GM19035 (cell line): ENCODE measurements at regions not wholly inside any gene's neighbourhood (a gene's known extent, or its start where the extent isn't known, plus 50 kb on each side); places are given as distances from the start of the nearest gene placed in this dataset.

Experiments
- ATAC-seq: cut with Tn5 transposase; IDR thresholded peaks from one replicate; pipeline ENCODE4 v1.9.1; 2021; ENCODE audit not compliant: unreplicated experiment

DNA sequence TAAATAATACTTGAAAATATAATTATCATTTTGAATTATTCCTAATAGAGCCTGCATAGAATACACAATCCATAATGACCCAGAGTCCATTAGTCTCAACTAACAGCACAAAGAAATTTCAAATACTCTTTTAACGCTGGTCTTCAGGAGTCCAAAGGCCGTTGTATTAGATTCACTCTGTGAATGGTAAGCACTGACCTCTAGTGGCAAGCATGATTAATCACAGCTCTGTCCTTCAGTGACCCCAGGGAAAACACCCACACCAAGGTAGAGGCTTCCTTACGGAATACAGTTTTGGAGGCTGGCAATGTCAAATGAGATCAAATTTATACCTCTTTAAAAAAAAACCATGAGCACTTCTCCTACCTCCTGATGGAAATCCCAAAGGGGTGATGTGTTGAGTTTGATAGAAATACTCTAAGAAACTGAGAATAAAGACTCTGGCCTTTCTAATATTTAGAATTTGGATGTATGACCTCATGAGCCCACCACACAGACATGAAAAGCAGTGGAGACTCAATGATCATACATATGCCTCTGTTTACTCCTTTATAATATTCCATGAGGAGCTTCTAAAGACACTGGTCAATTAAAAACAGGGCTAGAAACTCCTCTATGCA lies 147.2 kb upstream of the DKK2 start:
- ATAC-seq = peak; percentile 100

DNA sequence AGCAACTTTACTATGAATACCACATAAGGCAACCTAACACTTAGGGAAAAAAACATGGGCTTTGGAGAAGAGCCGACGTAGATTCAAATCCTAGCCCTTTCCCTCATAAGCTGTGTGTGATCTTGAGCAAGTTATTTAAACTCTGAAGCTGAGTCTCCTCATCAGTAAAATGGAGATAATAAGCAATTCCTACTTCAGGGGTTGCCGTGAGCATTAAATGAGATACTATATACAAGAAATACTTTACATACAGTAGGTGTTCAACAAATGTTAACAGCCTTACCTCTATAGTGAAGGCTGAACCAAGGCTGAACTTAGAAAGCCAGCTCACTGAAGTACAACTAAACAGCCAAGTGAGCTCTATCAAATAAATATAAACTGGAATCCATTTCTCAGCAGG lies 146.2 kb upstream of the DKK2 start:
- ATAC-seq = no peak

DNA sequence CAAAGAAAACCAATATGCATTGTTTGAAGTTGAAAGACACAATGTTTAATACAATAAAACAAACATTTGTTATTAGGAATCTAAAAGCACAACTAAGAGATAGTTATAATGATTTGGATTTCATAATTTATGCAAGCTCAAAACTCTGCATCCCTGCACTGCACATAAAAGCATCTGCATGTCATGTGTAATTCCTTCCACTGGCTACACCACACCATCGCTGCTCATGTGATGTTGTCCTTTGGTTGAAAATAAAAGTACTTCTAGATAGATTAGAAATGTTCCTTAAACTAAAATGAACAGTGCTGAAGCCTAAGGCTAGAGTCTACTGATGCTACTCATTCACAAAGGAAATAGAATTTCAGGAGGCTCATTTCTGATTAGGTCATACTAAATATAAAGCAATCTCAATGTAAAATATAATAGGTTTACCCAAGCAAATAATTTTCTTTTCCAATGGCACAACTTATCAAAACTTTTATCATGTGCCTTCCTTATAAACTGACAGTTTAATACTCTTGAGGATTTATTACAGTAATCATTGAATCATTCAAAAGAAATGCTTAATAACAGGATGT lies 130.8 kb upstream of the DKK2 start:
- ATAC-seq = no peak

DNA sequence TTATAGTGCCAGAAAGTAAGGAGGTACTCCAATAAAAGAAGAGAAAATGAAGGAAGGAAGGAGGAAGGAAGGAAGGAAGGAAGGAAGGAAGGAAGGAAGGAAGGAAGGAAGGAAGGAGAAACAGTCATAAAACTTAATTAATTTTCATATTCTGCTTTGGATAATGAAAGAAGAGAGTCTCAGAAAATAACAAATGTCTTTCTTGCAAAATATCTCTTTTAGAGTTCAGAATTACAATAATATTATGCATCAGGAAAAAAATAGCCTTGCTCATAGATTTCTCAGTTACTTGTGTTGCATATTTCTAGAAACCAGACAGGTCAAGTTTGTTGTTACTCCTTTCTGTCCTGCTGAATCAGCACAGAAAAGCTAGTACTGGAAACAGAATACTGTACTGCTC lies 130.1 kb upstream of the DKK2 start:
- no peak for ATAC-seq

DNA sequence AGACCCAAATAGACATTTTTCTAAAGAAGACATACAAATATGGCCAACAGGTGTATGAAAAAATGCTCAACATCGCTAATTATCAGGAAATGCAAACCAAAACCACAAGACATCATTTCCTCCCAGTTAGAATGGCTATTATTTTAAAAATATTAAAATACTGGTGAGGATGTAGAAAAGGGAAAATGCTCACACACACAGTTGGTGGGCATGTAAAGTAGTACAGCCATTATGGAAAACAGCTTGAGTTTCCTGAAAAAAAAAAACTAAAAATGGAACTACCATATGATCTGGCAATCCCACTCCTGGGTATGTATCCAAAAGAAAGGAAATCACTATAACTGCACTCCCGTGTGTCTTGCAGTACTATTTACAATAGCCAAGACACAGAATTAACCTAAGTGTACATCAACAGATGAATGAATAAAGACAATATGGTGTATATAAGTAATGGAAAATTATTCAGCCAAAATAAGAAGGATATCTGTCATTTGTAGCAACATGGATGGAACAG lies 128.9 kb upstream of the DKK2 start:
- no peak for ATAC-seq

DNA sequence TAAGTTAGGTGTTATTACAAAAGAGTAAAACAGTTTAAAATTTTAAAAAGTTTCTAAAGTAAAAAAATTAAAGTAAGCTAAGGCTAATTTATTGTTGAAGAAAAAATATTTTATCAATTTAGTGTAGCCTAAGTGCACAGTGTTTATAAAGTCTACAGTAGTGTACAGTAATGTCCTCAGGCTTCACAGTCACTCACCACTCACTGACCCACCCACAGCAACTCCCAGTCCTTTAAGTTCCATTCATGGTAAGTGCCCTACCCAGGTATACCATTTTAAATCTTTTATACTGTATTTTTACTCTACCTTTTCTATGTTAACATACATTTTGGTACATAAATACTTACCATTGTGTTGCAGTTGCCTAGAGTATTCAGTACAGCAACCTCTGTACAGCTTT lies 120.3 kb upstream of the DKK2 start:
- no peak for ATAC-seq

DNA sequence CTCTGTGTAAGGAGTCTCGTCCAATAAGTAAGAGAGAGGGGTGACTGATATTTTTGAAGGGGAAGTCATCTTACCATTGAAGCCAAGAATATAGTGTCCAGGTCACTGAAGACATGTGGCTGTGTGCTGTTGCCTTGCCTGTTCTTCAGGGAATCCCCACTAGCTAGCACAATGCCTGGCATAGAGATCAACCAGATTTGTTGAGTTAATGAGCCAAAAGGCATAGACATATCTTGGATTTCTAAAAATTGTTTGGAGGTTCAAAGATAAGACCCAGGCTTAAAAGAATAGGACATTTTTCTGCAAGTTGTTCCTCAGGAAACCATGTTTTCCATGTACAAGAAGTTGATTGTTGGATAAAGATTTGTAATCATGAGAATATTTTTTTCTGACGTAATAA lies 119.3 kb upstream of the DKK2 start:
- ATAC-seq = no peak

DNA sequence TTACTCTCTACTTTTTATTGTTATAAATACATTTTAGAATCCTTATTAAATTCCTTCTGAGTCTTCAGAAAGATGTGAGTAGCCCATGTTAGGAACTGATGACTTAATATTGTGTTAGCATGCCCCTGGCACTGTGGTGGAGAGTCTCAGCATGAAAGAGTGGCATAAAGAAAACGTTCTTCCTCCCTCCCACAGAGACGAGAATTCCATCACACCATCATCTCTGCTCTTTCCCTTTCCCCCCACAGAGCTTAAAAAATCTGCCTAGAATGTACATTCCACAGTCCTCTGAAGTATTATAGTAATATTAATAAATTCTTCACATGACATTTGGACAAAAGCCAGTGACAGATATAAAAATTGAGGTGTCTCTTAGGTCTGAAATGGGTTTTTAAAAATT lies 117.8 kb upstream of the DKK2 start:
- no peak for ATAC-seq

DNA sequence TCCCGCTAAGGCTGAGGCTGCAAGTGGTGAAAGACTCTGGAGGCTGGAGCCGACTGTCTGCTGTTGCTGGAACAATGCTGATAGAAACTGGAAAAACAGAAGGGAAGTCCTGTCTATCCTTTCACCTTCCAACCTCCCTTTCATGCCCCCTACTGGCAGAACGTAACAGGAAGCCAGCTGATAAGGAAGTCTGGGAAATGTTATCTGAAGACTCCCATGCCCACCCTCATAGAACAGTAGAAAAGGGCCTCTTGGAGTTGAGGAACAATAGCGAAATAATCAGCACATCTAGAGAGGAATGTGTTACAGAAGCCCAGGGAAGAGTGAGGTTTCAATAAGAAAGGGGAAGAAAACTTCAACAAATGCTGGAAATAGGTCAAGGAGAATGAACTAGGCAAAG lies 117.1 kb upstream of the DKK2 start:
- ATAC-seq = no peak

DNA sequence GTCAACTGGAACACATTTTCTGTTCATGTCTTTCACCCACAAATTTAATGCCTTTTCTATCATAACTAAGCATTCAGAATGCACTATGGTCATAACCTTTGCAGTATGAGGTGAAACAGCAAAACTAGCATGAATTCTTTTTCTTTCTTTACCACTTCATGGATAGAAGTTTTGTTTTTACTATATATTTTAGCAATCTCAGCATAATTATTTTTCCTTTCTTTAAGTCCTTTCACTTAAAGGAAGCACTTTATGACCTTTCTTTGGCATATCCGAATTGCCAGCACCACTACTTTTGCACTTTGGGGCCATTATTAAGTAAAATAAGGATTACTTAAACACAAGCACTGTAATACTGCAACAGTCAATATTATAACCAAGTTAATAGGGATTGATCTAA lies 115.1 kb upstream of the DKK2 start:
- ATAC-seq = no peak

DNA sequence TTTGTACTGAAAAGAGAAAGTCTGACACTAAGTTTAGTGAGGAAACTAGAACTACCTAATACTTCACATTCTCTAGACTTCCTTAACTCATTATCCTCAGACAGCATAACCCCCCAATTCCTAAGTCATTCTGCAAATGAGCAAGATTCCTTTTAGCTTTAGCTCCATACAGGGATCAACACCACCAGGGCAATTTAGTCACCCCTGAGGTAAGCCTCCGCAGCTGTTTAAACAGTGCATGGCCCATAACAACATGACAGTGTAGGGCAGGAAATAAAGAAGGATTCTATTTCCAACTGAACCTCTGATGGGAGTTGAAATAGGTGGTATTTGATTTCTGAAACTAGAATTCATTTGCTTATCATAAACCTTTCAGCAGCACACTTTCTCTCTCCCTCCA lies 112.8 kb upstream of the DKK2 start:
- no peak for ATAC-seq

DNA sequence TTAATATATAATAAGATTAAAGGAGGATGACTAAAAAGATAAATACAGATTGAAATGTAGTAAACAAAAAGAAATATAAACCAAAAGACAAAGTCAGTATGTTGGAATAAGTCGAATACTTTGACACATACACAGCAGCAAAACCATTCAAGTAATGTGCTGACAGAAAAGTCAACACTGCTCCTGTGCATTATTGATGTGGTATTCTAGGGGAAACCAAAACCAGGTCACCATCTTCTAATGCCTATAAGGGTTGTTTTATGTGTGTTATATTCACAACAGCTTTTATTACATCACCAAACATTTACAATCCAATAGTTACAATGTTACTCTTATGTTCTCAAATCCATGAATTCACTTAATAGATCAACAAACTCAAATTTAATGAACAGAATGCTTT lies 111.8 kb upstream of the DKK2 start:
- ATAC-seq = no peak

DNA sequence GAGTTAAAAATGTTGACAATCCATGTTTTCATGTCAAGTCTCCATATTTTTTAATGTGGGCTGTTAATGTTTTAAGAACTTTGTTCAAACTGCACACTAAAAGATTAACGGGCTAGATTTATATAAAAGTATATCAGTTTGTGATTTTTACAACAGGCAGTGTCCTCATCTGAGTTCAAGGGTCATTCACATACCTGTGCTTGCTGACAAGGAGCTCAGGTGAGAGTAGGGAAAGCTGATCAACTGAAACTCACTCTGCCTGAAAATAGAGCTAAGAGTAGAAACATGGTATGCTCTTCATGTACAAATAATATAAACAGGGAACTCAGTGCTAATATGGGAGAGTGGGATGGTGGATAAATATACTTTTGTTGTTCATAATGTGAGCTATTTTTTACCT lies 102.3 kb upstream of the DKK2 start:
- no peak for ATAC-seq

DNA sequence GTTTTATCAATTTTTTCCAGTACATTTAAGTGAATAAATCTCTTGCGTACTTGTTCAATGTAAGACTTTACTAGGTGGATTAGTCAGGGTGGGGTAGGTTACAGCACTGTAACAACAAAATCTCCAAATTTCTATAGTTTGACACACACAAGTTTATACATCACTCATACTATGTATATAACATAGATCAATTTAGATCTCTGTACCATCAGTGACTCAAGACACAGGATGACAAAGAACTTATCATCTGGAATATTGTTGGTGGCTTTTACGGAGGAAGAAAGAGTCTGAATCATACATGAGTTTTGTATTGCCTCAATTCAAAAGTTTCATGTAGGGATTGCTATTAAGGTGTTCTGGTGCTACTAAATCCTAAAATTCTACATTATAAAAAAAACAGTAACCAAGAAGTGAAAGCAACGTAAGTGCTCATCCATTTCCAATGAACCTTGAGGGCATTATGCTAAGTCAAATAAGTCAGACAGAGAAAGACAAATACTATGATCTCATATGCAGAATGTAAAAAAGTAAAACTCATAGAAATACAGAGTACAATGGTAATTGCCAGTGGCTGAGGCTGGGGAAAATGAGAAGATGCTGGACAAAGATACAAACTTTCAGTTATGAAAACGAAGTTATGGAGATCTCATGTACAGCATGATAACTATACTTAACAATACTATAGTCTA lies 98.0 kb upstream of the DKK2 start:
- no peak for ATAC-seq

DNA sequence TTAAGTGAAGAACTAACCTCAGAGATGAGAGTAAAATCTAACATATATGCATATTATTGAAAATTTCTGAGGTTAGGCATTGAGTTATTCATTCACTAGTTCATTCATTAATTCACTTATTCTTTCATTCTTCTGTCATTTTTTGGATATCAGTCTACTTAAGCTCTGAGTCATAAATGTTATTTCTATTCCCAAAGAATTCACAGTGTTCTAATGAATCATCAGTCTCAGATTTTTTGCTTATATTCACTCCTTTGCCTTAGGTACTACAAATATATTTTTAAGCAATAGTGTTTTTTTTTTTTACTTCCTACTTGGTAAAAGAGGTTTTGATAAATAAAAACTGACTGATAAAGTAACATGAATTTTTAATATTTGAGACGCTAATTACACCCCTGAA lies 95.2 kb upstream of the DKK2 start:
- ATAC-seq = no peak

DNA sequence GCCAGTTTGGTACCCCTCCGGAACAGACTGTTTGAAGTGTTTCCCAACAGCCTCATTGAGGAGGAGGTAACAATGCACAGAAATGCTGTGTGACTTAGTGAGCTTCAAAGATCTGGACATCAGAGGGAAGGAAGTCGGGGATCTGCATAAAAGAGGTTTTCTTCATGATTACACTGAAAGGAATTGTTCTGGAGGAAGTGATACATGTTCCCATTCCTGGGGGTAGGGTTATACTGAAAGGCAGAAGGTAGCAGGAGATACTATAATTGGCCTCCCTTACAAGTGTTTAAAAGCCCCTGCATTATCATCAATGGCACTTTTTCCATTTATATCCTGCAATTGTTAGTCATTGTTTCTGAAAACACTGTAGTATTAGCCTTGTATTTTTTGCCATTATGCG lies 94.0 kb upstream of the DKK2 start:
- ATAC-seq = no peak

DNA sequence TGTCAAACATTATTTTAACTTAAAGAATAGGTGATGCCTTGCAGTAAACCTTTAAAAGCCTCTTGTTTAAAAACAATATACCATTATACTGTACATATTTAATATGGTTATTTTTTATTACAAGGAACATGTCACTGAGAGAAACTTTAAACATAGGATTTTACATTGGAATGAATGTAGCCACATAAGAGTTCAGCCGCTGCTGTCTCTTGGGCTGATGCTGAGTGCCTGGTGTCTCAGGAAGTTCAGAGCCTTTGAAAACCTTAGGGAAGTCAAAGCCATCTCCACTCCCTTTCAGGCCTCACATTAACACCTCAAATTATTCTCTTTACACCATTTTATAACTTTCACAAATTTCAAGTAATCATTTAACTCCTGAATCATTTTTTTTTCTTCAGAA lies 93.5 kb upstream of the DKK2 start:
- ATAC-seq = no peak

DNA sequence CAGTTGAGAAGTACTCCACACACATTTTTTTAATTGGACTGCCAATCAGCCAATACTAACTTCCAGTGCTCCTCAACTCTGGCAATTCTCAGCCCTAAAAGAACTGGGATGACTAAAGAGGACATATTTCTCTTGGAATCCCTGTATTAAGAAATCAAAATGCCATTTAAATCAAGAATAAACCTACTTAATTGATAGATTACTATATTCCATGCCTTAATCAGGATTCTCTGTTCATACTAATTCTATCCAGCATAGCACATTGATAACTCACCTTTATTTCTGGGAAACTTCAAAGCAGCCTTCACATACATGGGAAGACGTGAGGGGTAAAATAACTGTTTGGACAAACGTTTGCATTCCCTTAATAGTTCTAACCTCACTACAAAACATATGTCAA lies 93.0 kb upstream of the DKK2 start:
- ATAC-seq = no peak

DNA sequence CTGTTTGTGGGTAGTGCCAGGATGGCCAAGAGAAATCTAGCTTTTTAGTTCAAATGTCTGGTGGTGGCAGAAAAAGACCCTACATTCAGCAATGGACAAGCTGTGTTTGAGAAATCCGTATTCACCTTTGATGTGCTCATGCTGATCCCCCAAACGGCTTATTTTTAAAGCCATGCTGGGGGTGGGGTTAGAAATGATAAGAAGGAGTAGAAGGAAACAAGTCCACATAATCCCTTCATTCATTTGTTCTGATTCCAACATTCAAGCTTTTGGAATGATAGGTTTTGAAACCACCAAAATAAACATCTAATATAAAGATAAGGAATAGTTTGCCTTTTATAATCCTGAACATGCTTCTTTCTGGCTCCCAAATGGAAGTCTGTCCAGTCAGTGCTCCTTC lies 92.0 kb upstream of the DKK2 start:
- ATAC-seq = no peak

DNA sequence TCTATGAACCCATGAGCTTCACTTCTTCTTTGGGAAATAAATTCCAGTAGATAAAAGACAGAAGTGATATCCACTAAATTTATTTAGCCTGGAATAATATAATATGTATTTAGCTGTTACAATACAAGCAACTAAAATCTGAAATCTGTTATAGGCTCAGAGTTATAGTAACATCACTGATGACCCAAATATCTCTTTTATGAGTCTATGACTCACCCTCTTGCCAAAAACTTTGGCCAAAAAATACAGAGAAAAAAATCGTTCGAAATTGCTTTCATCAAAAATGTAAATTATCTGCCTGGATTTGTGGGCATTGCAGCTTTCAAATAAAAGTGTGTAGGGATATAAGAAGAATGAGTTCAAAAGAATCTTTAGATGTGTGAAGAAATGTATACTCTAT lies 89.4 kb upstream of the DKK2 start:
- ATAC-seq = no peak

DNA sequence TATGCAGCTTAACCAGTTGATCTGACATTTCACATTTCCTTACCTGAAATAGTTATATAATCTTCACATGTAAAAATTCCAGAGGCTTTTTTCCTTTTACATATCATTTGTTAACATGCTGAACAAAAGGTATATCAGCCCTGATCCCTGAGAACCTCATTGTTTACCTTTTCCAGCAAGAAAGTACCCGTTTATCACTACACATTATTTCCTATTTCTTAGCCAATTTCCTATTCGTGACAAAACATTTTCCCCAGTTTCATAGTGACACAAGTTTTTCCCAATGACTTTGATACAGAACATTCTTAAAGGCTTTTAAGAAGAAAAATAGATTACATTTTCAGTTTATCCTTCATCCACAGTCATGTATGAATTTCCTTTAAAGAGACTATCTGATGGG lies 86.6 kb upstream of the DKK2 start:
- no peak for ATAC-seq

DNA sequence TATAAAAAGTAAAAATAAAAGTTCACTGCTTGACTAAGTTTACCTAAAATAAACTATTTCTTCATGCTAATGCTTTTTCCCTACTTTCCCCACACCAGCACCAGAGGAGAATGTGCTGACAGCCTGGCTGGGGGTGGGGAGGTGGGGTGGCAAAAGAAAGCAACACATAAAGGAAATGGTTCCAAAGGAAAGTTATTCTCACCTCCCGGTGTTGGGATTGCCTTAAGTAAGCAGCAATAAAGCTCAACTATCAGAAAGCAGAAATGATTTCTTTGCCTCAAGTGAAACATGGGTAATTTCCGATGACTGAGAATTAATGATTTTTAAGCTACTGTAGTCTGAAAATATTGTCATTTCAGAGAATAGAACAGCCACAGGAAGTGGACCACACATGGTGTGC lies 84.5 kb upstream of the DKK2 start:
- no peak for ATAC-seq

DNA sequence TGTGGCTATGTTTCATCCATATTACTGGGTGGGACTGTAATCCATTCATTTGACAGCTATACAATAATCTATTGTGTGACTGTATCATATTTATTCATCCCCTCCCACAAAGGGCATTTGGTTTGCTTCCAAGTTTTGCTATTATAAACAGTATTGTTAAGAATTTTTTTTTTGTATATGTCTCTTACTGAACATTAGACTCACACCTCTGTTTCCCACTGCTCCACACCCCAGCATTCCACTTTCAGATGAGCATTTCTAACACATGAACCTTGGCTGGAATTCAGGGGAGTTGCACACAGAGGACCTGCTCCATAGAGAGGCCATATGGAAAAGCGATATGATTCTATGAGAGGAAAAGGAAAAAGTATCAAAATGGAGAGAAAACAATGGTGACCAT lies 81.6 kb upstream of the DKK2 start:
- ATAC-seq = no peak
